Endodermal cell (in vitro differentiated cells): ENCODE measurements at regions not wholly inside any gene's neighbourhood (a gene's known extent, or its start where the extent isn't known, plus 50 kb on each side); places are given as distances from the start of the nearest gene placed in this dataset.

ENCODE experiments used
- DNase-seq: peaks from one replicate; pipeline ENCODE4 v3.0.0-alpha.2; 2017
- H3K27ac ChIP-seq: 2 replicates; pipeline ENCODE4 v1.5.1; 2013; ENCODE audit warnings: mild to moderate bottlenecking, low read depth, low read length, moderate library complexity
- H3K27me3 ChIP-seq: 2 replicates; pipeline ENCODE4 v1.6.1; 2013; ENCODE audit warnings: mild to moderate bottlenecking, low read length, moderate library complexity; ENCODE audit not compliant: insufficient read depth, control insufficient read depth, poor library complexity, severe bottlenecking
- H3K36me3 ChIP-seq: 2 replicates; pipeline ENCODE4 v1.7.0; 2013; ENCODE audit warnings: mild to moderate bottlenecking, low read length, moderate library complexity; ENCODE audit not compliant: control insufficient read depth, insufficient read depth
- H3K4me1 ChIP-seq: one replicate; pipeline ENCODE4 v1.7.0; 2013; ENCODE audit warnings: low read length; ENCODE audit not compliant: control insufficient read depth, insufficient read depth
- H3K4me3 ChIP-seq: 2 replicates; pipeline ENCODE4 v1.5.1; 2013; ENCODE audit warnings: mild to moderate bottlenecking, low read length, moderate library complexity
- H3K9ac ChIP-seq: 2 replicates; pipeline ENCODE4 v1.6.1; 2013; ENCODE audit warnings: mild to moderate bottlenecking, low read length, moderate library complexity; ENCODE audit not compliant: poor library complexity, severe bottlenecking; ENCODE audit errors: extremely low read depth
- H3K9me3 ChIP-seq: 2 replicates; pipeline ENCODE4 v1.6.1; 2013; ENCODE audit warnings: mild to moderate bottlenecking, low read length, moderate library complexity; ENCODE audit not compliant: control insufficient read depth
- H3K27ac Mint-ChIP-seq: 2 replicates; pipeline ENCODE4 v1.8.0; 2020; ENCODE audit warnings: mixed read lengths
- H3K27me3 Mint-ChIP-seq: 2 replicates; pipeline ENCODE4 v1.8.0; 2021; ENCODE audit warnings: mild to moderate bottlenecking, mixed read lengths; ENCODE audit not compliant: insufficient read depth
- H3K36me3 Mint-ChIP-seq: 2 replicates; pipeline ENCODE4 v1.8.0; 2020; ENCODE audit warnings: low read depth, mixed read lengths
- H3K4me1 Mint-ChIP-seq: 2 replicates; pipeline ENCODE4 v1.8.0; 2020; ENCODE audit warnings: mixed read lengths
- H3K4me3 Mint-ChIP-seq: 2 replicates; pipeline ENCODE4 v1.8.0; 2020; ENCODE audit warnings: mild to moderate bottlenecking, moderate library complexity, mixed read lengths
- H3K9me3 Mint-ChIP-seq: 2 replicates; pipeline ENCODE4 v1.8.0; 2020; ENCODE audit warnings: mild to moderate bottlenecking, mixed read lengths
- CTCF ChIP-seq: fragments of 200-600 bp; sonication (generic); conservative IDR thresholded peaks from 2 replicates; pipeline ENCODE4 v1.5.0; 2021; ENCODE audit warnings: antibody characterized with exemption, mild to moderate bottlenecking
- WGBS, 2 experiments: methylation state at CpG; one replicate each; pipeline versions ENCODE4 v1.1.5 to v1.1.7; 2013; ENCODE audit warnings: missing lambda C conversion rate in 2 of 2, mixed read lengths in 1 of 2; ENCODE audit not compliant: insufficient coverage in 1 of 2, insufficient read length in 1 of 2; 5-methylcytosine and 5-hydroxymethylcytosine counted together

GRCh38 chr6:15014958-15015357 lies 230.9 kb upstream of the JARID2 start:
- Histone ChIP-seq H3K9ac (no peak overlapping the region), H3K27ac (no peak overlapping the region), H3K36me3 (no peaks in the 10 kb centered on the region), H3K4me1 (peaks cover 10% of the 10 kb centered on the region), H3K4me3 (no peak overlapping the region), H3K27me3 (no peaks in the 10 kb centered on the region), H3K9me3 (no peaks in the 10 kb centered on the region)
- H3K27me3 Mint-ChIP-seq = no peaks in the 10 kb centered on the region
- no peaks in the 10 kb centered on the region for H3K9me3 Mint-ChIP-seq
- DNase-seq = no peak
- TF ChIP-seq CTCF = no peak
- WGBS, 2 experiments = 95 to 100% methylated on average over 1 of the region's 1 CpG
- no peaks in the 10 kb centered on the region for H3K36me3 Mint-ChIP-seq
- peaks cover 24% of the 10 kb centered on the region for H3K4me1 Mint-ChIP-seq
- H3K27ac Mint-ChIP-seq = no peak overlapping the region
- no peak overlapping the region for H3K4me3 Mint-ChIP-seq

GRCh38 chr6:15016813-15017212 lies 229.1 kb upstream of the JARID2 start:
- Histone ChIP-seq H3K9me3 (no peaks in the 10 kb centered on the region), H3K4me3 (no peak overlapping the region), H3K4me1 (peaks cover 10% of the 10 kb centered on the region), H3K9ac (no peak overlapping the region), H3K27ac (no peak overlapping the region), H3K27me3 (no peaks in the 10 kb centered on the region), H3K36me3 (no peaks in the 10 kb centered on the region)
- H3K9me3 Mint-ChIP-seq = no peaks in the 10 kb centered on the region
- H3K36me3 Mint-ChIP-seq = no peaks in the 10 kb centered on the region
- H3K4me1 Mint-ChIP-seq = peaks cover 34% of the 10 kb centered on the region
- H3K27me3 Mint-ChIP-seq = no peaks in the 10 kb centered on the region
- H3K4me3 Mint-ChIP-seq = no peak overlapping the region
- no peak for TF ChIP-seq CTCF
- DNase-seq = no peak
- H3K27ac Mint-ChIP-seq = no peak overlapping the region
- WGBS, 2 experiments = 90% methylated on average over 6 of the region's 6 CpGs; no CpG with 5 or more reads in 1 of the 2 experiments

- Mint-ChIP-seq H3K9me3 (no peaks in the 10 kb centered on the region), H3K4me3 (no peak overlapping the region), H3K4me1 (peaks cover 38% of the 10 kb centered on the region), H3K27me3 (no peaks in the 10 kb centered on the region), H3K27ac (peak overlapping the region; percentile 38), H3K36me3 (no peaks in the 10 kb centered on the region)
- Histone ChIP-seq H3K4me1 (peaks cover 10% of the 10 kb centered on the region), H3K36me3 (no peaks in the 10 kb centered on the region), H3K9ac (no peak overlapping the region), H3K27me3 (no peaks in the 10 kb centered on the region), H3K4me3 (no peak overlapping the region), H3K9me3 (no peaks in the 10 kb centered on the region), H3K27ac (no peak overlapping the region)
- TF ChIP-seq CTCF = no peak
- DNase-seq = peak; percentile 83
- WGBS, 2 experiments = 50 to 60% methylated on average over 9 to 11 of the region's 11 CpGs
Measured at GRCh38 chr6:15017261-15017660, 228.6 kb upstream of the JARID2 start.
